HG02763 (cell line): ENCODE measurements at regions not wholly inside any gene's neighbourhood (a gene's known extent, or its start where the extent isn't known, plus 50 kb on each side); places are given as distances from the start of the nearest gene placed in this dataset.

Experiments used
- ATAC-seq: cut with Tn5 transposase; IDR thresholded peaks from one replicate; pipeline ENCODE4 v1.9.1; 2021; ENCODE audit warnings: mild to moderate bottlenecking, moderate library complexity; ENCODE audit not compliant: unreplicated experiment

GRCh38 chr17:77467521-77467920 lies 326.8 kb downstream of the SEC14L1 start:
- no peak for ATAC-seq

- ATAC-seq = no peak
Observed at GRCh38 chr17:77468897-77469296, 328.1 kb downstream of the SEC14L1 start.

GRCh38 chr17:77470330-77470786 lies 329.6 kb downstream of the SEC14L1 start:
- no peak for ATAC-seq

- ATAC-seq = no peak
Observed at GRCh38 chr17:77470800-77471733, 330.3 kb downstream of the SEC14L1 start.

- ATAC-seq = no peak
Observed at GRCh38 chr17:77471984-77472461, 331.3 kb downstream of the SEC14L1 start.

- ATAC-seq = no peak
Observed at GRCh38 chr17:77472468-77473310, 331.9 kb downstream of the SEC14L1 start.

- ATAC-seq = no peak
Observed at GRCh38 chr17:77473615-77474226, 333.0 kb downstream of the SEC14L1 start.

- ATAC-seq = no peak
Observed at GRCh38 chr17:77474292-77474988, 333.7 kb downstream of the SEC14L1 start.

- no peak for ATAC-seq
Observed at GRCh38 chr17:77475016-77475976, 334.5 kb downstream of the SEC14L1 start.

- no peak for ATAC-seq
Observed at GRCh38 chr17:77476006-77476405, 335.2 kb downstream of the SEC14L1 start.

- no peak for ATAC-seq
Observed at GRCh38 chr17:77476498-77476897, 335.7 kb downstream of the SEC14L1 start.

GRCh38 chr17:77476931-77477805 lies 336.4 kb downstream of the SEC14L1 start:
- no peak for ATAC-seq

GRCh38 chr17:77478281-77478680 lies 337.5 kb downstream of the SEC14L1 start:
- no peak for ATAC-seq

GRCh38 chr17:77478899-77479298 lies 338.1 kb downstream of the SEC14L1 start:
- no peak for ATAC-seq

GRCh38 chr17:77479372-77480198 lies 338.8 kb downstream of the SEC14L1 start:
- ATAC-seq = no peak

- no peak for ATAC-seq
Observed at GRCh38 chr17:77480199-77480508, 339.4 kb downstream of the SEC14L1 start.

- no peak for ATAC-seq
Observed at GRCh38 chr17:77480509-77481215, 339.9 kb downstream of the SEC14L1 start.
